HEK293T (cell line): ENCODE measurements at regions not wholly inside any gene's neighbourhood (a gene's known extent, or its start where the extent isn't known, plus 50 kb on each side); places are given as distances from the start of the nearest gene placed in this dataset.

ENCODE experiments used
- CTCF ChIA-PET: fragments of 350-600 bp; formaldehyde crosslinking; extraction: SDS; loops from one replicate; lab custom pipeline; 2021; ENCODE audit warnings: antibody characterized with exemption, inconsistent platforms; lab: Yijun Ruan, JAX
- POLR2A ChIA-PET: fragments of 350-600 bp; formaldehyde crosslinking; extraction: SDS; loops from one replicate; lab custom pipeline; 2020; ENCODE audit warnings: antibody characterized with exemption, inconsistent platforms; lab: Yijun Ruan, JAX
- DNase-seq: peaks from one replicate; pipeline ENCODE4 v3.0.0; 2012; ENCODE audit warnings: mixed read lengths; ENCODE audit errors: extremely low spot score
- ARNT ChIP-seq: fragments of 450-650 bp; IDR thresholded peaks from 2 replicates; pipeline ENCODE4 v1.6.1; 2017; ENCODE audit warnings: mild to moderate bottlenecking
- BHLHE40 ChIP-seq: fragments of 450-650 bp; IDR thresholded peaks from 2 replicates; pipeline ENCODE4 v1.6.1; 2016; ENCODE audit warnings: mild to moderate bottlenecking, moderate library complexity, borderline replicate concordance
- CTBP1 ChIP-seq: fragments of 450-650 bp; IDR thresholded peaks from 2 replicates; pipeline ENCODE4 v1.6.1; 2016; ENCODE audit warnings: borderline replicate concordance
- ELF4 ChIP-seq: fragments of 450-650 bp; IDR thresholded peaks from 2 replicates; pipeline ENCODE4 v1.6.1; 2017; ENCODE audit warnings: antibody characterized with exemption
- FOXA1 ChIP-seq: fragments of 450-650 bp; IDR thresholded peaks from 2 replicates; pipeline ENCODE4 v1.6.1; 2016; ENCODE audit warnings: mild to moderate bottlenecking
- FOXK2 ChIP-seq: fragments of 450-650 bp; IDR thresholded peaks from 2 replicates; pipeline ENCODE4 v1.6.1; 2016; ENCODE audit warnings: mild to moderate bottlenecking
- FOXM1 ChIP-seq: fragments of 450-650 bp; IDR thresholded peaks from 2 replicates; pipeline ENCODE4 v1.6.1; 2017; ENCODE audit warnings: mild to moderate bottlenecking, borderline replicate concordance
- HDGF ChIP-seq: fragments of 450-650 bp; IDR thresholded peaks from 2 replicates; pipeline ENCODE4 v1.6.1; 2017; ENCODE audit warnings: antibody characterized with exemption, borderline replicate concordance
- L3MBTL2 ChIP-seq: fragments of 450-650 bp; conservative IDR thresholded peaks from 2 replicates; pipeline ENCODE4 v1.6.1; 2016; ENCODE audit warnings: mild to moderate bottlenecking
- LEF1 ChIP-seq: fragments of 450-650 bp; IDR thresholded peaks from 2 replicates; pipeline ENCODE4 v1.6.1; 2017; ENCODE audit warnings: mild to moderate bottlenecking, borderline replicate concordance
- NFRKB ChIP-seq: fragments of 450-650 bp; IDR thresholded peaks from 2 replicates; pipeline ENCODE4 v1.6.1; 2016; ENCODE audit warnings: mild to moderate bottlenecking, moderate library complexity
- SP1 ChIP-seq: fragments of 450-650 bp; IDR thresholded peaks from 2 replicates; pipeline ENCODE4 v1.6.1; 2017
- SUZ12 ChIP-seq: fragments of 450-650 bp; IDR thresholded peaks from 2 replicates; pipeline ENCODE4 v1.6.1; 2016; ENCODE audit warnings: mild to moderate bottlenecking
- TARDBP ChIP-seq: fragments of 450-650 bp; IDR thresholded peaks from 2 replicates; pipeline ENCODE4 v1.6.1; 2016
- ZNF384 ChIP-seq: fragments of 450-650 bp; IDR thresholded peaks from 2 replicates; pipeline ENCODE4 v1.6.1; 2016
- TF ChIP-seq, protein P1 (sequence below): fragments of 450-650 bp; IDR thresholded peaks from 2 replicates; pipeline ENCODE4 v1.6.1; 2016

DNA sequence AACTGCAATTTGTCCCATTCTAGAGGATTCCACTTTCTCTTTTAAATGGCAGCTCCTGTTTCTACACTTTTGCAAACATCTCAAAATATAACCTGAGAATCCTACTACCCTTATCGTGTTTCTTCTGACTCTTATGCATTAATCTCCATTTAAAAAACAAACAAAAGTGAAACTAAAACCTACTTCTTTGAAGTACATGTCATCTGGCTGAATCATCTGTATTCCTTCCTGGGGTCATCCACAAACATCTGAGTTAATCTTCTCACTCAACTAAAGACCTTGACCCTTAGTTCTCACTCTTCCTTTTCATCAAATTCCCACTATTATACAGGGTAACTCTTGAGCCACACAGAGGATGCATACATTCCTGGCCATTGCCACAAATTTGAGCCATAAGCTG lies 584.8 kb downstream of the PPARGC1A start:
- DNase-seq = no peak
- CTCF ChIA-PET = no interaction called here
- POLR2A ChIA-PET = no interaction called here
- TF ChIP-seq SUZ12 = no peak
- no peak for TF ChIP-seq FOXA1
- TF ChIP-seq ELF4 = no peak
- TF ChIP-seq TARDBP = no peak
- no peak for TF ChIP-seq BHLHE40
- no peak for TF ChIP-seq FOXK2
- TF ChIP-seq SP1 = no peak
- no peak for TF ChIP-seq FOXM1
- TF ChIP-seq HDGF = no peak
- TF ChIP-seq ZNF384 = no peak

DNA sequence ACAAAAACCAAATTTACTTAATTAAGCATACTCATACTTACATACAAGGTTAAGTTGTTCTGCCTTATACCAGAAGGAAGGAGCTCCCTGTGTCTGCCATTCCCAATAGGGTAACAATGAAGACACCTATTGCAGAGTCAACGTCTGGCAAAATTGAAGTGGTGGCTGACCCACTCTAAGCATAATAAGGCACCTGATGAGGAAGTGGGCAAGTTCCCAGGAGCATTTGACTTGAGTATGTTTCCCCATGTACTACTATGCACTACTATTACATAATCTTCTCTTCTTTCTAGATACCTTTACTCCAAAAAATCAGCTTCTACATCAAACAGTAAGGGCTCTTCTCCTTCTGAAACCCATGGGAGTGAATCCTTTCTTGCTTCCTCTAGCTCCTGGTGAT lies 591.5 kb downstream of the PPARGC1A start:
- ChIA-PET CTCF (no interaction called here), POLR2A (no interaction called here)
- TF ChIP-seq ARNT (no peak), TARDBP (no peak), ELF4 (no peak), HDGF (no peak), SP1 (no peak), LEF1 (no peak), FOXA1 (no peak), ZNF384 (no peak), SUZ12 (no peak), FOXK2 (no peak), FOXM1 (no peak)
- TF ChIP-seq, protein P1, sequence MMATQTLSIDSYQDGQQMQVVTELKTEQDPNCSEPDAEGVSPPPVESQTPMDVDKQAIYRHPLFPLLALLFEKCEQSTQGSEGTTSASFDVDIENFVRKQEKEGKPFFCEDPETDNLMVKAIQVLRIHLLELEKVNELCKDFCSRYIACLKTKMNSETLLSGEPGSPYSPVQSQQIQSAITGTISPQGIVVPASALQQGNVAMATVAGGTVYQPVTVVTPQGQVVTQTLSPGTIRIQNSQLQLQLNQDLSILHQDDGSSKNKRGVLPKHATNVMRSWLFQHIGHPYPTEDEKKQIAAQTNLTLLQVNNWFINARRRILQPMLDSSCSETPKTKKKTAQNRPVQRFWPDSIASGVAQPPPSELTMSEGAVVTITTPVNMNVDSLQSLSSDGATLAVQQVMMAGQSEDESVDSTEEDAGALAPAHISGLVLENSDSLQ = no peak
- DNase-seq = no peak

DNA sequence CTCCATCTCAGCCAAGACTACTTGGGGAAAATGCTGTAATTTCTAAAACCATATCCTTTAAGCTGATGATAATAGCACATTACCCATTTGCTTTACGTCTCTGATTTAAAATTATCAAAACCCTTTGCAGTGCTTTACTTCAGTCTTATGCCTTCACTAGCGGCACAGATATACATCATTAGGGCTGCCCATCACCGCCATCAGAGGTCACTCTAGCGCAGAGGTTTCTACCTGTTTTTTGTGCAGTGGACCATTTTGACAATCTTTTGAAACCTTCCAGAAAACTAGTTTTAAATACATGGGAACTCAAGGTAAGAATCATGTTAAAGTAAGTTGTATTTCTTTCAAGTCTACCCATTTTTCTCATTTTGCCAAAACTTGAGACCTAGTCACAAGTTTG lies 592.5 kb downstream of the PPARGC1A start:
- TF ChIP-seq L3MBTL2 (no peak), BHLHE40 (no peak), FOXA1 (no peak), ZNF384 (no peak), NFRKB (no peak), LEF1 (no peak), SP1 (no peak), TARDBP (no peak), ELF4 (no peak), CTBP1 (no peak), SUZ12 (no peak), ARNT (no peak), HDGF (no peak)
- TF ChIP-seq, protein P1 = no peak
- ChIA-PET POLR2A (no interaction called here), CTCF (no interaction called here)
- no peak for DNase-seq

DNA sequence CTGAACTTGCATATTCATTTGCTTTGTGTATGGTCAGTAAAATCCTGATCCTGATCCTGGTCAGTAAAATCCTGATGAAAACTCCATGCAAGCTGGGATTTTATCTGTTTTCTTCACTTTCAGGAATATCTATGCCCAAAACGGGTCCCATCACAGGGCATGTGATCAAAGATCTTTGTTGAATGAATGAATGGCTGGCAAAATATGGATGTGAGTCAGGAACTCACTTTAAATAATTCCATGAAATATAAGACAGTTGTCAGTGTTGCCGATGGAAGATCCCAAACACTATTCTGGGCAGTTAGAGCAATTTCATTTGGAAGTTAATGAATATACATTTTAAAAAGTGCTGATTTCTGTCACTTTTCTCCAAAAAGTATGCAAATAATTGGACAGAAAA lies 598.4 kb downstream of the GBA3 start:
- ChIA-PET CTCF (no interaction called here), POLR2A (no interaction called here)
- TF ChIP-seq ARNT = no peak
- no peak for TF ChIP-seq L3MBTL2
- TF ChIP-seq, protein P1 = no peak
- TF ChIP-seq SUZ12 = no peak
- no peak for TF ChIP-seq TARDBP
- no peak for TF ChIP-seq NFRKB
- no peak for TF ChIP-seq BHLHE40
- TF ChIP-seq ZNF384 = no peak
- TF ChIP-seq SP1 = no peak
- no peak for TF ChIP-seq FOXK2
- TF ChIP-seq CTBP1 = no peak
- TF ChIP-seq LEF1 = no peak
- no peak for TF ChIP-seq ELF4
- no peak for TF ChIP-seq HDGF
- no peak for TF ChIP-seq FOXA1
- no peak for DNase-seq

DNA sequence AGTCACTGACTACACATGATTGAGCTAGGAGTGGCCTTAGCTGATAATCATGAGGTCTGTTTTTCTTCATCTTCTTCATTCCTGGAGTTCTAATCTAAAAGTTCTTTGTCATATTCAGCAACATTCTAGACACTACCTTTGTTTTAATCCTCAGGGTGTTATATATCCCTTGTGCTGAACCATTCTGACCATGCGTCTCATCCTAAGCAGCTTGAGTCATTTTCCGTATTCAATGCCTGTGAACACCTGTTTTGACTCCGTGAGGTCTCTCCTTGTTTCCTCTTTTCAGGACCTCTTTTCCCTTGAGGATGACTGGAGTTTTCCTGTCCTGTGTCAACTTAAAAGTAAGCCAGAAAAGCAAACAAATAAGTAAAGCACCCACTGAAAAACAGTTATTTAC lies 597.9 kb downstream of the GBA3 start:
- DNase-seq = no peak
- ChIA-PET CTCF (interaction anchor here (0.6 to 0.7 kb wide), 2 partner anchors 188 to 836 kb away, joined by 3 to 4 read pairs; no protein-coding TSS in a partner anchor), POLR2A (no interaction called here)
- TF ChIP-seq SUZ12 (no peak), HDGF (no peak), NFRKB (no peak), ARNT (no peak), FOXM1 (no peak), TARDBP (no peak), ZNF384 (no peak), ELF4 (no peak), CTBP1 (no peak), SP1 (no peak), FOXA1 (no peak), BHLHE40 (no peak), LEF1 (no peak), FOXK2 (no peak), L3MBTL2 (no peak)
- TF ChIP-seq, protein P1 = no peak
